HG02973 (cell line): ENCODE measurements at regions not wholly inside any gene's neighbourhood (a gene's known extent, or its start where the extent isn't known, plus 50 kb on each side); places are given as distances from the start of the nearest gene placed in this dataset.

Experiments used
- ATAC-seq: cut with Tn5 transposase; IDR thresholded peaks from one replicate; pipeline ENCODE4 v1.9.1; 2021; ENCODE audit warnings: moderate library complexity; ENCODE audit not compliant: unreplicated experiment

GRCh38 chr13:63367522-63368198 lies 1952.0 kb upstream of the PCDH20 start:
- no peak for ATAC-seq

- ATAC-seq = no peak
Observed at GRCh38 chr13:63364159-63364558, 1948.5 kb upstream of the PCDH20 start.

GRCh38 chr13:63351533-63351932 lies 1935.9 kb upstream of the PCDH20 start:
- no peak for ATAC-seq

- no peak for ATAC-seq
Observed at GRCh38 chr13:63351081-63351480, 1935.4 kb upstream of the PCDH20 start.

GRCh38 chr13:63345835-63346234 lies 1930.2 kb upstream of the PCDH20 start:
- ATAC-seq = no peak

DNA sequence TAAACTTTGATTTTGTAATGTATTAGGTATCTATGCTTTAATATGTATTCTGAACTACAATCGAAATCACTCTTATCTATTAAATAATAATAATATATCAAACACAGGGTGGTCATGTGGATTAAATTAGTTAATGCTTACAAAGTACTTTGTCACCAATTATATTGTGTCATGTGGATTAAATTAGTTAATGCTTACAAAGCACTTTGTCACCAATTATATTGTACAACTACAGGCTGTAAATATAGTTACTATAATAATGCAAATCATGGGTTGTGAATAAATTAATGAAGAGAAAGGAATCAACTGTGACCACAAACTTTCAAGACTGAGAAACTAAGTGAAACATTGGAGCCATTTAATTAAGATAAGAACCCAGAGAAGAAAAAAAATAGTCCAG lies 1929.1 kb upstream of the PCDH20 start:
- ATAC-seq = no peak

- ATAC-seq = no peak
Observed at GRCh38 chr13:63337921-63338320, 1922.3 kb upstream of the PCDH20 start.

- no peak for ATAC-seq
Observed at GRCh38 chr13:63337041-63337440, 1921.4 kb upstream of the PCDH20 start.

DNA sequence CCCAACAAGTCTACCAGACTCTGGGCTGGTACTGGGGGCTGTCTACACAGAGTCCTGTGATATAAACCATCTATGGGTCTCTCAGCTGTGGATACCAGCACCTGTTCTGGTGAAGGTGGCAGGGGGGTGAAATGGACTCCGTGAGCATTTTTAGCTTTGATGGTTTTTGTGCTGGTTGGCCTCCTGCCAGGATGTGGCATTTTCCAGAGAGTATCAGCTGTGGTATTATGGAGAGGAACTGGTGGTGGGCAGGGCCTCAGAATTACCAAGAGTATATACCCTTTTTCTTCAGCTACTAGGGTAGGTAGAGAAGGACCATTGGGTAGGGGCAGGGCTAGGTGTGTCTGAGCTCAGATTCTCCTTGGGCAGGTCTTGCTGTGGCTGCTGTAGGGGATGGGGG lies 1920.9 kb upstream of the PCDH20 start:
- no peak for ATAC-seq

DNA sequence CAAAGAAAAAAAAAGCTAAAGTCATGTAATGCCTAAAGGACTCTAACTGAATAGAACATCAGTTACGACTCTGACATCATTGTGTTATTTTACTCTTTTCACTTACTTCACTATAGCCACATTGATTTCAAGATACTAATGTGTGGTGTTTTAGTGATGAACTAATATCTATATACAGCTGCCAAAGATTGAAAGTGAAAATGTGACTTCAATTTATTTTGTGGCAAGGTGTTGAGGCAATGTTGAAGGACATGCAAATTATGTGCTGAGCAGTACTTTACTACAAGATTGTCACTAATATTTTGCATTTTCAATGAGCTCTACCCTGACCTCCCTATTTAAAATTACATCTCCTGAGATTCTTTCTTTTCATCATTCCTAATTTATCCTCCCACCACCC lies 1911.9 kb upstream of the PCDH20 start:
- ATAC-seq = no peak

DNA sequence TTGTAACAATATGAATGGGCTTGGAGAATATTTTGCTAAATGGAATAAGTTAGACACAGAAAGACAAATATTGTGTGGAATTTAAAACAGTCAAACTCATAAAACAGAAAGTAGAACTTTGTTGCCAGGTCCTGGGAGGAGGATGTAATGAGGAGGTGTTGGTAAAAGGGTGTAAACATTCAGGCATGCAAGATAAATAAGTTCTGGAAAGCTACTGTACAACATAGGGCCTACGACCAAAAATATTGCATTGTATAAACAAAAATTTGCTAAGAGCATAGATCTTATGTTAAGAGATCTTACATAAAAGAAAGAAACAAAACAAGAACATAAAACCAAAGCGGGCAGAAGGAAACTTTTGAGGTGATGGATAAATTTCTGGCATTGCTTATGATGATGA lies 1907.8 kb upstream of the PCDH20 start:
- no peak for ATAC-seq

DNA sequence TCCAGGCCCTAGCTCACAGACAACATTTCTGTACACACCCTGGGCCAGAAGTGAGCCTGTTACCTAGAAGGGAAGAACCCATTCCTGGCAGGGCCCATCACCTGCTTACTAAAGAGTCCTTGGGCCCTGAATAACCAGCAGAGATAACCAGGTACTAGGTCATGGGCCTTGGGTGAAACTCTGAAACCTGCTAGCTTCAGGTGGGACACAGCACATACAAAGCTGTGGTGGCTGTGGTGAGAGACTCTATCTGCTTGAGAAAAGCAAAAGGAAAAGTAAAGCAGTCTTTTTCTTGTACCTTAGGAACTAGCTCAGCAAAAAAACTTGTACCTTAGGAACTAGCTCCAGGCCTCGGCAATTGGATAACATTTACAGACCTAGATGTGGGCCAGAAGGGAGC lies 1895.9 kb upstream of the PCDH20 start:
- ATAC-seq = no peak

- ATAC-seq = no peak
Observed at GRCh38 chr13:63308549-63309165, 1893.0 kb upstream of the PCDH20 start.

- no peak for ATAC-seq
Observed at GRCh38 chr13:63307228-63307627, 1891.6 kb upstream of the PCDH20 start.

- no peak for ATAC-seq
Observed at GRCh38 chr13:63305641-63306133, 1890.0 kb upstream of the PCDH20 start.

DNA sequence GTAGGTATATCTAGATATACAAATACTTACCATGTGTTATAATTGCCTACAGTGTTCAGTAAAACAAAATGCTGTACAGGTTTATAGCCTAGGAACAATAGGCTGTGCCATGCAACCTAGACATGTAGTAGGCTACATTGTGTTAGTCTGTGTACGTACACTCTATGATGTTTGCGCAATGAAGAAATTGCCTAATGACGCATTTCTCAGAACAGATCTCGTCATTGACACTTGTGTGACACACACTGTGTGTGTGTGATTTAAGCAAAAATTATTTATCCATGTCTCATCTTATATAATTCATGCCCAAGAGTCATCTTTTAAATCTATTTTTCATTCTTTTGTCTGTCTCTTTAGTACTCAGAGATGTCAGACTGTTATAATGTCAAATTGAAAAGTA lies 1888.8 kb upstream of the PCDH20 start:
- no peak for ATAC-seq

DNA sequence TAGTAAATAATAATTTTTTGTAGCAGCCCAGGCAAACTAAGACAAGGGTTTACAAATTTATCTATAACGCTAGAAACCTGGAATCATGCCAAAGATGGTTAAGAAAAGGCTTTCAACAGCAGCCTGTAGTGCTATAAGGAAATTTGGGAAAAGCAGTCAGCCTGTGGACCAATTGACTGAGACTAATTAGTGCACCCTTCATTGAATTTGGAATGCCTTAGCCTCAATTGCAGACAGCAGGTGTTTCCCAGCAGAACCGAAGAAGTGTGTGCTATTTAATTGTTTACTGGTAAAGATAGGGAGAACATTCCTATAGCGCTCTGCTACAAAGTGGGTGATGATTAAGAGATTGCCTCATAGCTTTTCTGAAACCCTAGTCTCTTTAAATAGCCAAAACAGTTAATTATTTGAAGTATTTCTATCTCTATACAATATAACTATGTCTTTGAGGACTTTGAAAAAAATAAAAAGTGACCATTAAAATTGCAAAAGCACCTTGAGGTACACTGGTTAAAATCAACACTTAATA lies 1884.3 kb upstream of the PCDH20 start:
- no peak for ATAC-seq

DNA sequence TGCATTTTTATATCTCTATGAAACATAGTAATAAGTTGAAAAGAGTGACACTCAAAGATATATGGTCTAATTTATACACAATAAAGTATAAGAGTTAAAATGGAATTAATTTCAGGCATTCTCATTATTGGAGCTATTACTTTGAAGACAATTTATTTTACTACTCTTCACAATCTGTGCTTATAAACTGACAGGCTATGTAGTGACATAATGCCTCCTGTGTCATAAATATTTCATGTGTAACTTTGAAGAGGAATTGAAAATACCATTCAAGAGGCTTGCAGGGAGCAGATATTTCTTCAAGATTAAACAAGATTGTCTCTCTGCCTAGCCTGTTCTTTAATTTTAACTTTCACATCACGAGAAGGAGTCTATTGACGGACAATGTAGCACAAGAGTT lies 1881.5 kb upstream of the PCDH20 start:
- ATAC-seq = no peak

GRCh38 chr13:63291701-63292100 lies 1876.1 kb upstream of the PCDH20 start:
- ATAC-seq = no peak

GRCh38 chr13:63288576-63288975 lies 1872.9 kb upstream of the PCDH20 start:
- ATAC-seq = no peak

DNA sequence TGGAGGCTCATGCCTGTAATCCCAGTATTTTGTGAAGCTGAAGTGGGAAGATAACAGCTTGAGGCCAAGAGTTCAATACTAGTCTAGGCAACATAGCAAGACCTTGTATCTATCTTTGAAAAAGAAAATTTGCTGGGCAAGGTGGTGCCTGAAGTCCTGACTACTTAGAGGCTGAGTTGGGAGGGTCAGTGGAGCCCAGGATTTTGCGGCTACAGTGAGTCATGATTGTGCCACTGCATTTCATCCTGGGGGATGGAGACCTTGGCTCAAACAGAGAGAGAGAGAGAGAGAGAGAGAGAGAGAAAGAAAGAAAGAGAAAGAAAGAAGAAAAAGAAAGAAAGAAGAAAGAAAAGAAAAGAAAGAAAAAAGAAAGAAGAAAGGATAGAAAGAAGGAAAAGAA lies 1872.3 kb upstream of the PCDH20 start:
- no peak for ATAC-seq

GRCh38 chr13:63285426-63285825 lies 1869.8 kb upstream of the PCDH20 start:
- no peak for ATAC-seq

DNA sequence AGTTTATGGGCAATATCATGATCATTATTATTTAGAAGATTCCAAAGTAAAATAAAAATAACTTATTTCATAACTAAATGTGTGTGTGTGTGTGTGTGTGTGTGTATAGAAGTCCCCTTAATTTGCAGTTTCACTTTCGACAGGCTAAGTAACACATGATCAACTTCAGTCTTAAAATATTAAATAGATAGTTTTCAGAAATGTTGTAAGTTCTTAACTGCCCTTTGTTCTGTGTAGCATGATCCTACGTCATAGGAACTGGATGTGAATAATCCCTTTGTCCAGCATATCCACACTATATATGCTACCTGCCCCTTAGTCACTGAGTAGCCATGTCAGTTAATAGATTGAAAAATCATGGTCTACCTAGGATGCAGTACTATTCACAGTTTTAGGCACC lies 1863.5 kb upstream of the PCDH20 start:
- ATAC-seq = no peak
